ENCODE measurements at regions not wholly inside any gene's neighbourhood (a gene's known extent, or its start where the extent isn't known, plus 50 kb on each side); places are given as distances from the start of the nearest gene placed in this dataset.

DNA sequence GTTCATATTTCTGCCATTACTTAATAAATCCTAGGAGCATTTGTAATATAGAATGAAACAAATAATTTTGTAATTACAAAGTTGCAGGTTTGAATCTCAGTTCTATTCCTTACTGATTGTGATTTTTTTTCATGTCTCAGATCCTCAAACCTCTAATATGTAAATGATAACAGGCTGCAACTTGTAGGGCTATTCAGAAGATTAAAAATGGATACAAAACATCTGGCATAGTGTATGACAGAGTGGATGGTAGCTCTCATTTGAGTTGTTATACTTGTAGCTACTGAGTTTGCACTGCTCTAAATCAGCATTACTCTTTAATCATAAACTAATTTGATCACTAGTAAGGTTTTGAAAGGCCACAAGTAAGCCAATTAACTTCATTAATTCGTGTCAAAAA lies 406.3 kb upstream of the MGAT4C start:
- POLR2A ChIA-PET = no interaction called here
- CTCF ChIA-PET = no interaction called here
- TF ChIP-seq CTBP1 (IDR thresholded peaks at IDR 0.05; ENCODE audit: borderline replicate concordance) (no peak), TARDBP (IDR thresholded peaks at IDR 0.05) (no peak), BHLHE40 (IDR thresholded peaks at IDR 0.05; ENCODE audit: borderline replicate concordance) (no peak), SP1 (IDR thresholded peaks at IDR 0.05) (no peak), FOXA1 (IDR thresholded peaks at IDR 0.05) (no peak)
- no peak for DNase-seq (ENCODE audit: extremely low spot score)

DNA sequence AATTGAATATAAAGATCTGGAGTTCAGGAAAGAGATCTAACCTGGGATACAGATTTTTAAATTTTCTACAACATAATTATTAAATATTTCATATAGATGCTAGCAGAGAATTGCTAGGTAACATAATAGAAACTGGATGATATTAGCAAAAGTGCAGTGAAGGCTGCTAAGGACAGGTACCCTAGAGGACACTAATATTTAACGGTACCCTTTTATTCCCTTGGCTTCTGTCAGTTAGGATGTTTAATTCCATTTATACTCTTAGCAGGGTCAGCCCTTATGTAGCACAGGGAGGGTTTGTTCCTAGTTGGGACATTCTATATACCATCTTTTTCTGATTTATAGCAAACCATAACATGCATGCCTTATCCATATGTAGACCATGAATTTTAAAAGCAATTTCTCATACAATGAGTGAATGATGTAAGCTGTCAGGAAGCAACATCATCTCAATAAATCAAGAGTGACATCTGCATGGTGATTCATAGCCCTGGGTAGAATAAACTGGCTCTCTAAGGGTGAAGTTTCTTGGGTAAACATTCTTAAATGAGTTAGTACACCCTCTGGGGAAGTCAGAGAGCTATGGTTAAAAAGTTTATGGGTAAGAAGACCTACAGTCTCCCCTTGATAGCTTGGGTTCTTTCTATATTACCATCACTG lies 404.4 kb upstream of the MGAT4C start:
- TF ChIP-seq FOXK2 (IDR thresholded peaks at IDR 0.05) (no peak), ARNT (IDR thresholded peaks at IDR 0.05) (no peak), SP1 (IDR thresholded peaks at IDR 0.05) (no peak), LEF1 (IDR thresholded peaks at IDR 0.05; ENCODE audit: borderline replicate concordance) (no peak; the same call in 1 of the 2 replicates), ELF4 (IDR thresholded peaks at IDR 0.05) (no peak), TARDBP (IDR thresholded peaks at IDR 0.05) (no peak), L3MBTL2 (conservative IDR thresholded peaks at IDR 0.05) (no peak), FOXM1 (IDR thresholded peaks at IDR 0.05; ENCODE audit: borderline replicate concordance) (no peak), FOXA1 (IDR thresholded peaks at IDR 0.05) (no peak; the same call in 1 of the 2 replicates), ZNF384 (IDR thresholded peaks at IDR 0.05) (no peak), HDGF (IDR thresholded peaks at IDR 0.05; ENCODE audit: borderline replicate concordance) (no peak), SUZ12 (IDR thresholded peaks at IDR 0.05) (no peak), CTBP1 (IDR thresholded peaks at IDR 0.05; ENCODE audit: borderline replicate concordance) (peak; percentile 88), BHLHE40 (IDR thresholded peaks at IDR 0.05; ENCODE audit: borderline replicate concordance) (no peak)
- TF ChIP-seq, protein P1, sequence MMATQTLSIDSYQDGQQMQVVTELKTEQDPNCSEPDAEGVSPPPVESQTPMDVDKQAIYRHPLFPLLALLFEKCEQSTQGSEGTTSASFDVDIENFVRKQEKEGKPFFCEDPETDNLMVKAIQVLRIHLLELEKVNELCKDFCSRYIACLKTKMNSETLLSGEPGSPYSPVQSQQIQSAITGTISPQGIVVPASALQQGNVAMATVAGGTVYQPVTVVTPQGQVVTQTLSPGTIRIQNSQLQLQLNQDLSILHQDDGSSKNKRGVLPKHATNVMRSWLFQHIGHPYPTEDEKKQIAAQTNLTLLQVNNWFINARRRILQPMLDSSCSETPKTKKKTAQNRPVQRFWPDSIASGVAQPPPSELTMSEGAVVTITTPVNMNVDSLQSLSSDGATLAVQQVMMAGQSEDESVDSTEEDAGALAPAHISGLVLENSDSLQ (IDR thresholded peaks at IDR 0.05) = peak; percentile 98
- ChIA-PET POLR2A (no interaction called here), CTCF (no interaction called here)
- DNase-seq (ENCODE audit: extremely low spot score) = no peak

DNA sequence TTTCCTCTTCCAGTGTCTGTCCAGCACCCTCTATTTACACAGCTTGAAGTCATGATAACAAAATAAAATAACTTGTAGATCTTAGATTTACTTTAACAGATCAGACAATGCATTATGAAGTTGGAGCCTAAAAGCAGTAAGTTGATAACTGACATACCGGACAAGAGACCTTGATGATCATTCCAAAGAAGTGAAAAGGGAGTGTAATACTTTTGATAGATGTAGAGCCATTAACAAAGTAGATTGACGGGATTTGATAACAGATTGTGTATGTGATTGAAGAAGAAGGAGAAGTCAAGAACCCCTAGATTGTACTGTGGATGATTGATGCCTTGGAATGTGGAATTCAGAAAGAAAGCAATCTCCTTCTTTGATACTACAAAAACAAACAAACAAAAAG lies 403.8 kb upstream of the MGAT4C start:
- CTCF ChIA-PET = no interaction called here
- DNase-seq (ENCODE audit: extremely low spot score) = no peak
- POLR2A ChIA-PET = no interaction called here
- no peak for TF ChIP-seq NFRKB (IDR thresholded peaks at IDR 0.05)
- TF ChIP-seq, protein P1 (IDR thresholded peaks at IDR 0.05) = peak; percentile 77

DNA sequence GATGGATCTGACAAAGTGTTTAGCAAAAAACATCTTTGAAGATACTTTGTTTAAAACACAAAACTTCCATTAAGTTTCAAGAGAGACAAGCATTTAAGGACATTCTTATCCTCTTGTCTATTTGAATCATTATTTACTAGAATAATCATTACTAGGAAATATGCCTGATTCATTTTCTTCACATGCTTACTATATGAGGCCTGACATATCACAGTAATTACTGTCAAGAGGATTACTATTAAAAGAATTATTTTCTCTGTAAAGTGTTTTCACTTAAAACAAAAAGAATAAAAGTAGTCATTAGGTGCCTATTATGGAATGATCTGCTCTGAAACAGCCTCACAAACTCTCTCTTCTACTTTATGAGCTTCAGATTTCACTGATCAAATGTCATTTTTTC lies 402.1 kb upstream of the MGAT4C start:
- ChIA-PET CTCF (no interaction called here), POLR2A (no interaction called here)
- DNase-seq (ENCODE audit: extremely low spot score) = no peak
- TF ChIP-seq, protein P1 (IDR thresholded peaks at IDR 0.05) = no peak
- TF ChIP-seq LEF1 (IDR thresholded peaks at IDR 0.05; ENCODE audit: borderline replicate concordance) (no peak), TARDBP (IDR thresholded peaks at IDR 0.05) (no peak), HDGF (IDR thresholded peaks at IDR 0.05; ENCODE audit: borderline replicate concordance) (no peak), ZNF384 (IDR thresholded peaks at IDR 0.05) (no peak), SUZ12 (IDR thresholded peaks at IDR 0.05) (no peak), FOXA1 (IDR thresholded peaks at IDR 0.05) (no peak)

DNA sequence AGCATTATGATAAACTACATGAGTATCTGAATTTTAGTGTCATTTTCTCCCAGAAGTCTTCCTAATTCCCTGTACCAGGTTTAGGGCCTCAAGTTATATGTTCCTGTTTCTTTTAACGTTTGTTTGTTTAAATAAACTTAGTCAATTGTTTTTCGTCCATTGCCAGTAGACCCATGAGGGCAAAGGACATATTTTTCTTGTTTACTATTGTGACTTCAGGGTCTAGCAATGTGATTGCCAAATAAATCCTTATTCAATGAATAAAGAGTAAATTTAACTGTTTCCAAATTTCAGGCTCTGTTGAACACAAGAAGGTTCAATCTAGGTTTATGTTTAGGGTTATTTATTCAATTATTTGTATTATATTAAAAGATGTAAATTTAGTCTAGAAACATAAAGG lies 391.6 kb upstream of the MGAT4C start:
- TF ChIP-seq SUZ12 (IDR thresholded peaks at IDR 0.05) = no peak
- no peak for TF ChIP-seq TARDBP (IDR thresholded peaks at IDR 0.05)
- no peak for TF ChIP-seq ZNF384 (IDR thresholded peaks at IDR 0.05)
- TF ChIP-seq BHLHE40 (IDR thresholded peaks at IDR 0.05; ENCODE audit: borderline replicate concordance) = no peak
- no peak for TF ChIP-seq CTBP1 (IDR thresholded peaks at IDR 0.05; ENCODE audit: borderline replicate concordance)
- no peak for TF ChIP-seq FOXK2 (IDR thresholded peaks at IDR 0.05)
- no peak for TF ChIP-seq LEF1 (IDR thresholded peaks at IDR 0.05; ENCODE audit: borderline replicate concordance)
- TF ChIP-seq HDGF (IDR thresholded peaks at IDR 0.05; ENCODE audit: borderline replicate concordance) = no peak
- no peak for TF ChIP-seq FOXA1 (IDR thresholded peaks at IDR 0.05)
- TF ChIP-seq NFRKB (IDR thresholded peaks at IDR 0.05) = no peak
- no peak for TF ChIP-seq FOXM1 (IDR thresholded peaks at IDR 0.05; ENCODE audit: borderline replicate concordance)
- TF ChIP-seq SP1 (IDR thresholded peaks at IDR 0.05) = no peak
- no peak for TF ChIP-seq ARNT (IDR thresholded peaks at IDR 0.05)
- TF ChIP-seq ELF4 (IDR thresholded peaks at IDR 0.05) = no peak
- TF ChIP-seq, protein P1 (IDR thresholded peaks at IDR 0.05) = no peak
- TF ChIP-seq L3MBTL2 (conservative IDR thresholded peaks at IDR 0.05) = no peak
- POLR2A ChIA-PET = no interaction called here
- DNase-seq (ENCODE audit: extremely low spot score) = no peak
- CTCF ChIA-PET = no interaction called here

All from HEK293T (cell line).